ENCODE measurements at regions not wholly inside any gene's neighbourhood (a gene's known extent, or its start where the extent isn't known, plus 50 kb on each side); places are given as distances from the start of the nearest gene placed in this dataset.

- TF ChIP-seq GATA2 (IDR thresholded peaks at IDR 0.05; ENCODE audit: low read depth, low read length), result no peak
- no peak for TF ChIP-seq GATA3 (IDR thresholded peaks at IDR 0.05; ENCODE audit: low read depth, low read length)
Observed at GRCh38 chr2:39492716-39493115, 55.6 kb upstream of the MAP4K3 start.
